Dedifferentiated amniotic fluid mesenchymal stem cell (primary cell): ENCODE measurements at regions not wholly inside any gene's neighbourhood (a gene's known extent, or its start where the extent isn't known, plus 50 kb on each side); places are given as distances from the start of the nearest gene placed in this dataset.

ENCODE experiments used
- DNase-seq: peaks from one replicate; pipeline ENCODE4 v3.0.0-alpha.2; 2016; ENCODE audit errors: extremely low spot score

- DNase-seq, result no peak
These were observed 265.1 kb upstream of the MAP3K1 start for GRCh38 chr5:56550227-56550626.

- DNase-seq, result no peak
These were observed 266.1 kb upstream of the MAP3K1 start for GRCh38 chr5:56549096-56549886.

- no peak for DNase-seq
These were observed 270.3 kb upstream of the MAP3K1 start for GRCh38 chr5:56545016-56545415.

- DNase-seq, result no peak
These were observed 271.6 kb upstream of the MAP3K1 start for GRCh38 chr5:56543441-56544388.

GRCh38 chr5:56540266-56540665 is 275.1 kb upstream of the MAP3K1 start:
- no peak for DNase-seq

- no peak for DNase-seq
These were observed 276.8 kb upstream of the MAP3K1 start for GRCh38 chr5:56538580-56538979.

- no peak for DNase-seq
These were observed 280.0 kb upstream of the MAP3K1 start for GRCh38 chr5:56535347-56535746.

- no peak for DNase-seq
These were observed 281.1 kb upstream of the MAP3K1 start for GRCh38 chr5:56534102-56534829.

- no peak for DNase-seq
These were observed 282.9 kb upstream of the MAP3K1 start for GRCh38 chr5:56532466-56532865.

- no peak for DNase-seq
These were observed 284.7 kb upstream of the MAP3K1 start for GRCh38 chr5:56530626-56531138.

- no peak for DNase-seq
These were observed 285.5 kb upstream of the MAP3K1 start for GRCh38 chr5:56529666-56530430.

GRCh38 chr5:56527174-56527573 is 288.2 kb upstream of the MAP3K1 start:
- DNase-seq, result no peak

GRCh38 chr5:56525113-56525512 is 290.2 kb upstream of the MAP3K1 start:
- no peak for DNase-seq

- no peak for DNase-seq
These were observed 290.9 kb upstream of the ANKRD55 start for GRCh38 chr5:56523790-56524575.

GRCh38 chr5:56522960-56523359 is 289.8 kb upstream of the ANKRD55 start:
- DNase-seq, result no peak

GRCh38 chr5:56522169-56522568 is 289.0 kb upstream of the ANKRD55 start:
- DNase-seq, result no peak

- no peak for DNase-seq
These were observed 288.0 kb upstream of the ANKRD55 start for GRCh38 chr5:56520986-56521730.

GRCh38 chr5:56518820-56519219 is 285.7 kb upstream of the ANKRD55 start:
- no peak for DNase-seq

GRCh38 chr5:56517011-56517416 is 283.9 kb upstream of the ANKRD55 start:
- DNase-seq, result no peak

- DNase-seq, result no peak
These were observed 283.3 kb upstream of the ANKRD55 start for GRCh38 chr5:56516441-56516840.
